Left renal cortex interstitium (tissue), 4 donors: ENCODE measurements at regions not wholly inside any gene's neighbourhood (a gene's known extent, or its start where the extent isn't known, plus 50 kb on each side); places are given as distances from the start of the nearest gene placed in this dataset.

Source experiments
- DNase-seq, 4 donors: peaks; one replicate each; pipeline ENCODE4 v3.0.0-alpha.2; 2013; ENCODE audit warnings: low read depth in 4 of 4, low spot score in 2 of 4, missing footprints in 1 of 4

DNA sequence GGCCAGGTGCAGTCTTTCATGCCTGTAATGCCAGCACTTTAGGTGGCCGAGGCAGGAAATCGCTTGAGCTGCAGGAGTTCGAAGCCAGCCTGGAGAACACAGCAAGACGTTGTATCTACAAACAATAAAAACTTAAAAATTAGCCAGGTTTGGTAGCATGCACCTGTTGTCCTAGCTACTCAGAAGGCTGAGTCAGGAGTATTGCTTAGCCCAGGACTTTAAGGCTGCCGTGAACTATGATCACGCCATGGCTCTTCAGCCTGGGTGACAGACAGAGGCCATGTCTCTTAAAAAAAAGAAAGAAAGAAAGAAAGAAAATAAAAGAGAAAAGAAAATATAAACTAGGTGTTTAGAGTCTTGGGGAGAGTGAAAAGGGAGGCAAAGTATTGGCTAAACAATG is 96.4 kb upstream of the PDE5A start:
- DNase-seq: no peak

DNA sequence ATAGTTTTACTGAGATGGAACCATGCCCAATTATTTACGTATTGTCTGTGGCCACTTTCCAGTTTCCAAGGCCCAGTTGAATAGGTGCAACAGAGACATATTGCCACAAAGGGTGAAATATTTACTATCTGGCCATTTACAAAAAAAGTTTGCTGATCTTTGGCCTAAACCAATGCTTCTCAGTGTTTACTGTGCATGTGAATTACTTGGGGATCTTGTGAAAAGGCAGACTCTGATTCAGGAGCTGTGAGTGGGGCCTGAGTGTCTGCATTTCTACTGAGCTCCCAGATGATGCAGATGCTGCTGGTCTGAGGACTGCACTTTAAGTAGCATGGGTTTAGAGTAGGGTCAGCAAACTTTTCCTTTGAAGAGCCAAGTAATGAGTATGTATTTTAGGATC is 94.1 kb upstream of the PDE5A start:
- DNase-seq: no peak

DNA sequence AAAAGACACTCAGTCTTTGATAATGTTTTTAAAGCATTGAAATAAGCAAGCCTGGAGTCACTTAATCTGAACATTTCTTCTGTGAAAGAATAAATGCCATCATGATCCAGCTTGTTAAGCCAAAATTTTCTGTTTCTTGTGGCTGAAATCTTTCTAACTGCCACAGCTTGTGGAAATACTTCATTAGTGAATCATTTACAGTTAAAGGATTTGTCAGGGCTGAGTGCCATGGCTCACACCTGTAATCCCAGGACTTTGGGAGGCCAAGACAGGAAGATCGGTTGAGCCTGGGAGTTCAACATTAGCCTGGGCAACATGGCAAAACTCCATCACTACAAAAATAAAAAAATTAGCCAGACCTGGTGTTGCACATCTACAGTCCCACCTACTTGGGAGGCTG is 93.3 kb upstream of the PDE5A start:
- no peak for DNase-seq

DNA sequence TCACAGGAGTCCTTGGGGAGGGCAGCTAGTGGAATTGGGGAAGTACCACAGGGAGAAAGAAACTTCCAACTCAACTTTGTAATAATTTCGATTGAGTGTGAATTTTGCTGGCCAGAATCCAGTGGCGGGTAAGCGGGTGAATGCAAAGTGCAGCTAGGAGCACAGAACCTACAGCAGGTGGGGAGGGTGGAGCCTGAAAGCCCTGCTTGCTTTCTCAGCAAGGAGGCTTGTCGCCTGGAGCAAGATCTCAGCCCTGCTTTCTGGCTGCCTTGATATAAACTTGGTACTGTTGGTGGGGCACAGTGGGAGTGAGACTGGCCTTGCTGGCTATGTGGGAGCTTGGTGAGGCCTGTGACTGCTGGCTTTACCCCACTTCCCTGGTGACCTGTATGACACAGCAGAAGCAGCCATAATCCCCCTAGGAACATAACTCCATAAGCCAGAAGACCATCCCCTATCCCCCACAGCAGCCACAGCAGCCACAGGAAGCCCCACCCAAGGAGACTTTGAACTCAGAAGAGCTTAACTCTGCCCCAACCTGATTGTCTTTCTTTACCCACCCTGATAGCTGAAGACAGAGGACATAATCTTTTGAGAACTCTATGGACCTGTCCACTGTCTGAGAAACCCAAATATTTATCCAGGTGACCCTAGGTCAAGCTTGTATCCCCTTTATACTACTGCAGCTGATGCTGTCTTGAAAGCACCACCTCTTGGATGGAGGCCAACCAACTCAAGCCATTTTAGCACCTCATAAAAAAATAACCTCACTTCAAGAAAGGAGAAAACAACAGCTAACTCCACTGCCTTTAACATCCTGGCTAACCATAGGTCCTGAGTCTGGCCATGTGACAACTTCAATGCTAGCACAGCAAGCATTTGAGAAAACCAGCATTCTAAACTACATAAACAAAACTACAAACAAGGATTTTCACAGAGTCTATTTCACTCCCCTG is 87.2 kb upstream of the PDE5A start:
- no peak for DNase-seq

DNA sequence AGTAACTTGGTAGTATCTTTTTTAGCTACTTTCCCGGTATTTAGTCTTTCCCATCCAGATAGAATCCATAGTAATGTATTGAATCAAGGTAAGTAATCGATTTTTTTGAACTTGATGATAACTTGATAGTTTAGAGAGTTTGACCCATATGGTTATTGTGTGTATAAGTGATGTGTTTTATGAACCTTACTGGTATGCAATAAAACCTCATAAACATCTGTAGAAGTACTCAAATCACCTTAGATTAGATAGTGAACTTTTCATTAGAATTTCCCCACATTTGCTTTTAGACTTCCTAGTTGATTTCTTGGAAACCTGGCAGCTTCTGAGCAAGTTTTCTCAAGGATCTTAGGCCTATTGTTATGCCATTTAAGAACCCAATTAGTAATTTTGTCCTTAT is 80.8 kb upstream of the PDE5A start:
- no peak for DNase-seq

DNA sequence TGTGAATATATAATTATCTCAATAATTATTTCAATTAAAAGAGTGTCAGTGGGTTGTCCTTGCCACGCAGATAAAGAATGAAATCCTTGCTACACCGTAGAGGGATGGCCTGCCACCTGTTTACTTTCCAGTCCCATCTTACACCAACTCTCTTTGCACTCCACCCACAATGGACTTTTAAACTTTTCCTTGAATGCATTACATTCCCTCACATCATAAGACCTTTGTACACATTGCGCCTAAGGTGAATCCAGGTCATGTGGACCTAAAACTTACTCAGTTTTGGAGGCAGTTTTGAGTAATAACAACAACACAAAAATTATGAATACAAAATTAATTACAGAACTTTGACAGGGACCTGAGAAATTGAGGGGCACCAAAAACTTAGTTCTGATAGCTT is 78.7 kb upstream of the PDE5A start:
- DNase-seq: no peak

DNA sequence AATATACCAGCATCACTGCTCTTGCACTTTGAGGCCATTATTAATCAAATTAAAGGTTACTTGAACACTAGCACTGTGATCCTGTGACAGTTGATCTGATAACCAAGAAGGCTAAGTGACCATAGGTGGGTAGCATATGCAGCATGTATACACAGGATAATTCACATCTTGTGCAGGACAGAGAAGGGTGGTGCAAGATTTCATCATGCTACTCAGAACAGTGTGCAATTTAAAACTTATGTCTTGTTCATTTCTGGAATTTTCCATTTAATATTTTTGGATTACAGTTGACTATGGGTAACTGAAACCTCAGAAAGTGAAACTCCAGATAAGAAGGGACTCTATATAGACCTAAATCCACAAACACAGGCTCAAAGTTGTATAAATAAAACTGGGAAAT is 78.2 kb upstream of the PDE5A start:
- DNase-seq: no peak

DNA sequence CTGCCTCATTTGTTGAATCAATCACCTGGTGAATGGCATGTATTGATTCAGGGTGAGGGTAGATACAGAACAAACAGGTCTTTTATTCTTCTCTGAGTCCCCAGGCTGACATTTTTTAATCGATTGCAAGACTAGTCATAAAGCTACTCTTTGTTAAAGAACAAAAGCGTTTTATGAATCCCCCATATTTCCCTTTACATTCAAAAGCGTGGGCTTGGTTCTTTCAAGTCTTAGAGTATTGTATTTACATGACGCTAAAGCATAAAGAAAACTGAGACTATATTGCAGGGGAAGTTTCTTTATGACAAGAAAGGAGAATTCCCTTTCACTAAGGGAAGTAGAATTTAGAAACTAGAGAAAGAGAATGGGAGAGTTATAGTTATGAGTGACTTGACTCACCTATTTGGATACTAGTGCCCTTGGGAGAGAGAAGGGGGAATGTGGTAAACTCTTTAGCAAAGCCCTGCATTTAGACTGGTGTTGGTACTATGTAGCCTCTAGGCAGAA is 69.3 kb upstream of the PDE5A start:
- DNase-seq: no peak

DNA sequence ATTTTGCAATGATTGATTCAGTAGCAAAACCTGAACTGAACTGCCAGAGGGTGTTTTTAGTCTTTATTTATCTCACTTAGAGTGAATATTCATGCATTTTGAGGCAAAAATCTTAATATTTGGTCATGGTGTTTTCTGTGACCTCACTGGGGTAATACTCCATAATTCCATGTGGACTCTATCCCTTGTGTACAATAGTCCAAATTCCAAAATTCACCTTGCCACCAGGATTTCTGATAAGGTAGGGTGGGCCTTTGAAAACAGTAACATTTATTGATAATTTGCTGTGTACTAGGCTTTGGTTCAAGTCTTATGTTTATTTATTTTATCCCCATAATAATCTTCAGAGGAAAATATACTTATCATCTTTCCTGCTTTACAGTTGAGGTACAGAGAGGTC is 68.4 kb upstream of the PDE5A start:
- no peak for DNase-seq

DNA sequence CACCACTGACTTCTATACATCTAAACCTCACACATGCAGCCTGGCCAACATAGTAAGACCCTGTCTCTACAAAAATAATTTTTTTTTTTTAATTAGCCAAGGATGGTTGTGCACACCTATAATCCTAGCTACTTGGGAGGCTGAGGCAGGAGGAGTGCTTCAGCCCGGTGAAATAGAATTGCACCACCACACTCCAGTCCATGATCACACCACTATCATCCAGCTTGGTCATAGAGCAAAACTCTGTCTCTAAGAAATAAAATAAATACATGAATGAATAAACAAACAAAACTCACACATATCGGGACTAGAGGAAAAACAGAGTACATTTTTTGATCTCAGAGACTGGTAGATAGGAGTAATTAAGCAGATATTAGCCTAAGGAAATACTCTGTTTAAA is 66.6 kb upstream of the PDE5A start:
- DNase-seq: no peak

DNA sequence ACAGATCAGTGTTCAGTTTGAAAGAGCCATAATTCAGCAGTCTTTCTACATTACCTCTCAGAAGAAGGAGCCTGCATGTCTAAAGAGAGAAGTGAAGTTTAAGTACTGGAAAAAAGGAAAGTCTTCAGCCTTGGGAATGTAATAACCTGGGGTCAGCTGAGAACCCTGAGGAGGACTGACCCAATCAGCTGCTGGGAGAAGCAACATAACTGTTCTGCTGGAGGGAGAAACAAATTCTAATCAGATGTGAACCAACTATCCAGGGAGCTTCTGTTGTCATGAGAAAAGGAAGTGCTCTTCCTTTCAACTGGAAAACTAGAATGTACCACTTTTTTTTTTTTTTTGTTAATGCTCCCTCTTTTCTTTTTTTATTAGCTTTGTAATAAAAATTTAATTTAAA is 64.5 kb upstream of the PDE5A start:
- DNase-seq: no peak

DNA sequence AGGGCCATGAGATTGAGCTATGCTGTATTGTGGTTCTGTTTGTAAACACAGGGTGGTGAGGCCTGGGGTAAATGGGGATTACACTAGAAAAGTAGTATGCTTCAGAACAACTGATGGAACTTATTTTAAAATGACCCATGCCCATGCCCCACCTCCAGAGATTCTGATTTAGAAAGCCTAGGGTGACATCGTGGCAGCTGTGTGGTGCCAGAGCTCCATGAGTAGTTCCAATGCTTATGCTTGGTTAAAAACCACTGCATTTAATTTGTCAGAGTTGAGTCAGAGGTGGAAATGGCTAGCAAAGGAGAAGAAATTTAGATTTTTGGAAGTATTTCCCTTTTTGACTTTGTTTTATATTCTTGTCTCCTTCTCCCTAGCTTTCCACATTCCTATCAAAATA is 63.4 kb upstream of the PDE5A start:
- DNase-seq: no peak

DNA sequence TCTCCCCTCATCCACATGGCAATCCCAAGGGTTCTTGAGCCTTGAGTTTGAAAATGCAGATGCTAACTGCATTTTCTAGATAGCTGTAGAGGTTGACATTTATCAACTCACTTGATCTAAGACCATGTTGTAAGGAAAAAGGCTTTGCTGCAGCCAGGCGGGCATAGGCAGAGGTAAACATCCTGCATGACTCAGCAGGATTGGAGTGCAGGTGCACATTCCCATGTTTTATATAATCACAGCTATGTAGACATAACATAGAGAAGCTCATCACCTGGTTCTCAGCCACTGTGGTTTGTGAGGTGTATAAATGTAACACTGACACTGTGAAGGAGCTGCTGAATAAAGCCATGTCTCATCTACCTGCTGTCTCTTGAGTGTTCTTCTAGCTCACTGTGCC is 62.3 kb upstream of the PDE5A start:
- DNase-seq: no peak

DNA sequence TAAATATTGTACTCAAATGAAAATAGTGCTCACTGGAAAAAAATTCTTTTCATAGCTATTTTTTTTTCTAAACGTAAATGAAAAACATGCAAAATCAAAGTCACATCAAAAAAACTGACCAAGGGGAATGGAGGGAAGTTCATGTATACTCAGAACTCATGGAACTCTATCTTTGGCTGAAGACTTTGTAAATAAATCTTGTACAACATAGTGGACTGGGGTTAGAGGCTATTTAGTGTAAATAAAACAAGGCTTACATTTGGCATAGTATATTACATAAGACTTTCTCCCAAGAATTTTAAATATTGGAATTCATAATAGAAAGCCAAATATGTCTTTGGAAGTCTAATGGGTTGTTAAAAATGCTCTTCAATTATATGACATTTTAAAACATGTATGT is 59.8 kb upstream of the PDE5A start:
- DNase-seq: no peak

DNA sequence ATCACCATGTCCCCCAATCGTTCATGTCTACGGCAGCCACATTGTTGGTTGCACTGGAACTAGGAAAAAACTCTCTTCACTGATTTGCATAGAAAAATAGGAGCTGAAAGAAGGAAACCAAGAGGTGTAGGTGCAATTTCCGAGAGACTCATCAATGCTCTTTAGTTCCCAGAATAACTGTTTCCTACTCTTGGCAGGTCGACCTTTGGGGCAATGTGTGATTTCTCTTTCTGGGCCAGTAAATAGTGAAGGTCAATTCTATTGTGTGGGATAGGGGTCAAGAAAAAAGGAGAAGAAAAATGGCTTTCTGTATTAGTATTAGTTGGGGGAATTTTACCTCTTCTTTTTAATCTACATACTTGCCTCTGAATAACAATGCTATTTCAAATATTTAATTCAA is 55.9 kb upstream of the PDE5A start:
- DNase-seq: no peak

DNA sequence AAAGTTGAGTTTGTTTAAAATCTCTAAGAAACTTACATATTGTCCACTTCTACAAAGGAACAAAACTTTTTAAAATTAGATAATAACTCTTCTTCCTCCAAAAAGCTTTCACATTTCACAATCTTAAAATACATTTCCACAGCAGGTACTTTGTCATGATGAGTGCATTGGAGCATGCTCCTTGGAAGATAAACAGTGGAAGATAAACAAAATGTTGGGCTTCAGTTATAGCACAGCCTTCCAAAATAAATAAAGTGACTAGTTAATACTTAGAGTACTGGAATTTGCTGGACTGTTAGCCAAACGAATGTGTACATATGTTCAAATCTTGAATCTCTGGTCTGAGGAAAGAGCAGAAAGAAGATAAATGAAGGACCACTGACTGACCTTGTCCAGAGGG is 54.9 kb upstream of the PDE5A start:
- no peak for DNase-seq

DNA sequence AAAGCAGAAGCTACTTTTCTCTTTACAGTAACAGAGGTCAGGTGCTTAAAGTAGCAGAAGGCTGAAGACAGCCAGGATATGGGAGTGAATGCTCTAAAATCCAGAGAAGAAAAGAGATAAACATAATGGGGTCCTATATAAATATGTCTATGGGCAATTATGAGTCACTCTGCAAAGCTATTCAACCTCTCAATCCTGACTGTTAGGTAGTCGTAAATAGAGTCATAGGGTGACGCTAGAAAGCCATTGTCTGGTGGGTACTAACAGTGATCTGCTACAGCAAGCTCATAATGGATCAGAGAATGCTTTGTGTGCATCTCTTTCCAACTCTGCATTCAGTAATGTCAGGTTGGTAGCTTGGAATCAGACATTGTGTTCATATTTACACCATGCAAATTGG is 53.5 kb upstream of the PDE5A start:
- no peak for DNase-seq

DNA sequence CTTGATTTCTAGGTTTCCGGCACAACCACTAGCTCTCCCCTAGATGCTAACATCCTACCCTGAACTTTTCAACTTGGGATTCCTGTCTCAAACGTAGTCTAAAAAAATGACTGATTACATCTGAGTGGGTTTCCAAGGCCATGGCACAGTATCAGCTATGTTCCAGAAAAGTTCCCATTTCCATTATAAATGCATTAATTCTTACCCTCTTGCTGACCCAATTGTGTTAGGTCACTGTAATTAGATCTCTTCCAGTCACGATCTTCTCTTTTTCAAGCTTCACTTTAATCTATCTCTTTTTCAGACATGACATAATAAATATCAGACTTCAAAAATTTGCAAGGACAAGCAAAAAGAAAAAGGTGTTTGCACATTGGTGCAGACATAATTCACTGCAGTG is 50.6 kb upstream of the PDE5A start:
- no peak for DNase-seq

DNA sequence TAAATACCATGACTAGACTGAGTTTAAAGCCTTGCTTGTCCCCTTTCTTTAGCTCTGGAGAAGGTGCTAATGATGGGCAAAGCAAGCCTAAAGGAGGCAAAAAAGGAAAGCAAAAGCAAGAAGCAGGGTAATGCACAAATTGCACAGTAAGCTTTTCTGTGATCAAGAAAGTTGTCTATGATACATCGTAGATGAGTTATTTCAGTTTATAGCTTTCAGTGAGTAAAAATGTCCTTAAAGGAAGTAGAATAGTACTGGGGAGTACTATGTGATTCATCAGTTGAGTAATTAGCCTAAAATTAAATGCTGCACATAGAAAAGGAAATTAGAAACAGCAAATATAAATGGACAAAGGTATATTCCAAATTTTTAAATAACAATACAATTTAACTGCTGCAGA is 50.2 kb upstream of the PDE5A start:
- no peak for DNase-seq
